Smooth muscle cell (in vitro differentiated cells): ENCODE measurements at regions not wholly inside any gene's neighbourhood (a gene's known extent, or its start where the extent isn't known, plus 50 kb on each side); places are given as distances from the start of the nearest gene placed in this dataset.
"Not testable (repeated sequence)": the region's sequence is repeated elsewhere in the genome, so short reads cannot be mapped to it uniquely, and the experiment has no call there.

ENCODE experiments used
- DNase-seq: peaks from one replicate; lab custom pipeline; 2025; ENCODE audit not compliant: unreplicated experiment; lab: John Stamatoyannopoulos, UW
- H2AFZ ChIP-seq: fragments of 200-600 bp; sonication (generic); 2 replicates; pipeline ENCODE4 v1.6.0; 2016; ENCODE audit warnings: antibody characterized with exemption, low read depth, mild to moderate bottlenecking
- H3F3A ChIP-seq: fragments of 200-600 bp; sonication (generic); 2 replicates; pipeline ENCODE4 v1.6.0; 2017; ENCODE audit warnings: antibody characterized with exemption, low read depth
- H3K27ac ChIP-seq: fragments of 200-600 bp; sonication (generic); 2 replicates; pipeline ENCODE4 v1.5.1; 2016; ENCODE audit warnings: low read depth, mild to moderate bottlenecking
- H3K27me3 ChIP-seq: fragments of 200-600 bp; sonication (generic); 2 replicates; pipeline ENCODE4 v1.6.1; 2016; ENCODE audit warnings: low read depth, mild to moderate bottlenecking
- H3K36me3 ChIP-seq: fragments of 200-600 bp; sonication (generic); 2 replicates; pipeline ENCODE4 v1.5.1; 2016; ENCODE audit warnings: low read depth
- H3K4me1 ChIP-seq: fragments of 200-600 bp; sonication (generic); 2 replicates; pipeline ENCODE4 v1.5.1; 2016; ENCODE audit warnings: low read depth
- H3K4me2 ChIP-seq: fragments of 200-600 bp; sonication (generic); 2 replicates; pipeline ENCODE4 v1.6.0; 2016; ENCODE audit warnings: mild to moderate bottlenecking
- H3K4me3 ChIP-seq: fragments of 200-600 bp; sonication (generic); 2 replicates; pipeline ENCODE4 v1.5.1; 2016; ENCODE audit warnings: mild to moderate bottlenecking
- H3K79me2 ChIP-seq: fragments of 200-600 bp; sonication (generic); 2 replicates; pipeline ENCODE4 v1.6.0; 2016; ENCODE audit warnings: low read depth, mild to moderate bottlenecking
- H3K9ac ChIP-seq: fragments of 200-600 bp; sonication (generic); 2 replicates; pipeline ENCODE4 v1.6.0; 2016; ENCODE audit warnings: low read depth
- H3K9me3 ChIP-seq: fragments of 200-600 bp; sonication (generic); replicated peaks from 2 replicates; pipeline ENCODE4 v1.5.1; 2016; ENCODE audit warnings: low read depth
- H4K20me1 ChIP-seq: fragments of 200-600 bp; sonication (generic); 2 replicates; pipeline ENCODE4 v1.6.0; 2016; ENCODE audit warnings: low read depth
- WGBS: methylation state at CpG from one replicate; pipeline ENCODE4 v1.1.7; 2016; ENCODE audit warnings: low lambda C conversion rate; 5-methylcytosine and 5-hydroxymethylcytosine counted together

GRCh38 chr2:113551637-113552318, 53.3 kb downstream of the FOXD4L1 start:
- H3K4me3 ChIP-seq, H3K79me2 ChIP-seq, H3K9me3 ChIP-seq, H2AFZ ChIP-seq, H3F3A ChIP-seq, H3K4me1 ChIP-seq, DNase-seq, H3K9ac ChIP-seq, H3K27ac ChIP-seq, H4K20me1 ChIP-seq, H3K27me3 ChIP-seq, H3K36me3 ChIP-seq: not testable (repeated sequence)
- WGBS: 30% methylated on average over 11 of the region's 11 CpGs
- H3K4me2 ChIP-seq: peak overlapping the region; percentile 49

GRCh38 chr2:113559820-113560219, 61.4 kb downstream of the FOXD4L1 start:
- not testable (repeated sequence) for H3K79me2 ChIP-seq, H2AFZ ChIP-seq, H3K27ac ChIP-seq, H3K9me3 ChIP-seq, H3K9ac ChIP-seq, H3K4me2 ChIP-seq, H3K27me3 ChIP-seq, H3K4me3 ChIP-seq, H3F3A ChIP-seq, H3K4me1 ChIP-seq, H4K20me1 ChIP-seq, DNase-seq, H3K36me3 ChIP-seq
- WGBS: 82% methylated on average over 2 of the region's 2 CpGs

GRCh38 chr2:113562662-113563061, 64.2 kb downstream of the FOXD4L1 start:
- DNase-seq, H3K79me2 ChIP-seq, H3K4me3 ChIP-seq, H3K27me3 ChIP-seq, H3F3A ChIP-seq, H4K20me1 ChIP-seq, H3K4me1 ChIP-seq, H3K9ac ChIP-seq, H2AFZ ChIP-seq, H3K27ac ChIP-seq, H3K9me3 ChIP-seq, H3K36me3 ChIP-seq, H3K4me2 ChIP-seq: not testable (repeated sequence)
- WGBS: 17% methylated on average over 2 of the region's 2 CpGs

DNA sequence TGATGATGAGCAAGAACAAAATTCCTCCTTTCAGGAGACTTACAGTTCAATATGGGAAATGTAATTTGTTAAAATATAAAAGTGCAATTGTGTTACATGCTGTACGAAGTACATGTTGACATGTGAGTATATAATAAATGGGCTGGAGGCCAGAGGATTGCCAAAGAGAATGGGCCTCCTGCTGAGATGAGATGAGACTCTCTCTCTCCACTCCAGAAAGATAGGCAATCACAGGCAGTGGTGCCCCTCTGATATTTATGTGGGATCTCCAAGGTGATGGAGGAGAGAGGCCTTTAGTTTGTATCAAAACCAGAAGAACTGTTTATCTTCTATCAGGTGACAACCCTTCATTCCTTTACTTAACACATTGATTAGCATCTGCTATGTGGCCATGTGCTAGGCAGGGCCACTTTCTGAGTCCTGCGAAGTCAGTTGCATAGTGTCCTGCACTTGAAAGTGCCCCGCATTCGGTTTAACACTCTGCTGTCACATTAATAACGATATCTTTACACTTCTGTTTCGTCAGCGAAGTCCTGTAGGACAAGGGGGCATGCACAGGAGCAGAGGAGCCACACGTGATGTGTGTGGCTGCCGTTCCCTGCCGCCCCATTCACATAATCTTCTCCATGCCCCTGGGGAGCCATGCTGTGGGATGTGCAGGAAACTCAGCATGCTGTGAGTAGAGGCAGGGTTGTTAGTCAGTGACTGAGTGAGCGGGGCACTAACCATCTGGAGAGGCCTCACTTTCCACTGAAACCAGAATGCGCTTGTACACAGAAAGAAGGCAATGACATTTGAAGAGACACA, 60.2 kb upstream of the RABL2A start:
- H3K27me3 ChIP-seq, H3K27ac ChIP-seq, H3F3A ChIP-seq, H2AFZ ChIP-seq, H3K4me3 ChIP-seq, H3K4me1 ChIP-seq, H3K9ac ChIP-seq, H3K4me2 ChIP-seq, H3K36me3 ChIP-seq, H3K79me2 ChIP-seq, H4K20me1 ChIP-seq, H3K9me3 ChIP-seq, DNase-seq: not testable (repeated sequence)
- WGBS: 82% methylated on average over 11 of the region's 12 CpGs

- WGBS: 69% methylated on average over 3 of the region's 3 CpGs
- not testable (repeated sequence) for H3K4me2 ChIP-seq, H3K4me3 ChIP-seq, H3K27me3 ChIP-seq, H3K36me3 ChIP-seq, H3K4me1 ChIP-seq, H3K79me2 ChIP-seq, H3K9ac ChIP-seq, H2AFZ ChIP-seq, H3K27ac ChIP-seq, H4K20me1 ChIP-seq, DNase-seq, H3K9me3 ChIP-seq, H3F3A ChIP-seq
Observed at GRCh38 chr2:113567481-113567849, 59.6 kb upstream of the RABL2A start.

DNA sequence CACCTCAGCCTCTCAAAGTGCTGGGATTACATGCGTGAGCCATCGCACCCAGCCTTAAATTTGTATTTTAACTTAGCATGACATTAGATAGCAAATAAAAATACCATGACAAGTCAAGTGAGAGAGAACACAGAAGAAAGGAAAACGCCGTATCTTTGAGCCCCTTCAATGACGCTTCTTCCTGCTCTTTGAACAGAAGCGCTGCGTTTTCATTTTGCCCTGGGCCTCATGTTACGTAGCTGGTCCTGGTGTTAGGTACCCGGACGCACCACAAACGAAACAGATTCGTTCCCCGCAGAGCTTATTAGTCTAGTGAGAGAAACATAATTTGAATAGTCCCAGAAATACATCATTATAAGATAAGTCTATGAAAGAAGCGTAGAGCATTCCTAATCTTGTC, 58.8 kb upstream of the RABL2A start:
- not testable (repeated sequence) for H2AFZ ChIP-seq, H3K27ac ChIP-seq, H3K9me3 ChIP-seq, H4K20me1 ChIP-seq, H3K27me3 ChIP-seq, H3K4me1 ChIP-seq, DNase-seq, H3K79me2 ChIP-seq, H3K4me2 ChIP-seq, H3F3A ChIP-seq, H3K36me3 ChIP-seq, H3K4me3 ChIP-seq, H3K9ac ChIP-seq
- 97% methylated on average over 14 of the region's 14 CpGs for WGBS

GRCh38 chr2:113570082-113570481, 57.0 kb upstream of the RABL2A start:
- H3K4me3 ChIP-seq, H3F3A ChIP-seq, H2AFZ ChIP-seq, H3K36me3 ChIP-seq, H3K9me3 ChIP-seq, H3K4me2 ChIP-seq, H3K4me1 ChIP-seq, DNase-seq, H3K27ac ChIP-seq, H3K27me3 ChIP-seq, H3K79me2 ChIP-seq, H3K9ac ChIP-seq, H4K20me1 ChIP-seq: not testable (repeated sequence)
- WGBS: 82% methylated on average over 2 of the region's 2 CpGs

DNA sequence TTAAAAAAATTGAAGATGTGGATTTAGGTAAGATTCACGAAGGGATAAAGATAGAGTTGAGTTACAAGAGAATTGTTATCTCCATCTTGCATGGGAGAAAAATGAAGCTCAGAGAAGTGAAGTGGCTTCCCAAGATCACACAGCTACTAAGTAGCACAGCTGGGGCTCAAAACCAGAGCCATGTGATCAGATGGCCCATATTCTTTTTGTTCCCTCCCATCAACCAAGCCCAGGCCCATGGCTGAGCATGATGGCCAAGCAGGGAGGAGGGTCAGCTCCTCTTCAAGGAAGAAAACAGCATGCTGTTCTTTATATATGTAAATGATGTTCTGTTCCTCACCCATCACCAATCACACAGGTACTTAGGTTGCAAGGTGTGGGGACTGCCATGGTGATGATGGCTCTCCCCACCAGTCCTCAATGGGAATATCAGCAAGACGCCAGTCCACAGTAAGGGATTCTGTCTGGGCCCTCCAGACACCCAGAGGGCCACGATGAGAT, 56.5 kb upstream of the RABL2A start:
- not testable (repeated sequence) for DNase-seq, H2AFZ ChIP-seq, H3K79me2 ChIP-seq, H3K27ac ChIP-seq, H3K4me3 ChIP-seq, H4K20me1 ChIP-seq, H3K9me3 ChIP-seq, H3K9ac ChIP-seq, H3F3A ChIP-seq, H3K4me2 ChIP-seq, H3K27me3 ChIP-seq, H3K36me3 ChIP-seq, H3K4me1 ChIP-seq
- WGBS: 78% methylated on average over 3 of the region's 3 CpGs
